Fibroblast of villous mesenchyme (primary cell): ENCODE measurements at regions not wholly inside any gene's neighbourhood (a gene's known extent, or its start where the extent isn't known, plus 50 kb on each side); places are given as distances from the start of the nearest gene placed in this dataset.
A peak's percentile ranks its signal among the peaks of the same experiment; 100 is the strongest.

Source experiments
- DNase-seq: peaks from one replicate; pipeline ENCODE4 v3.0.0-alpha.2; 2010; ENCODE audit warnings: low read depth
- H3K4me3 ChIP-seq: 2 replicates; pipeline ENCODE4 v1.5.1; 2011; ENCODE audit warnings: low read depth, mild to moderate bottlenecking, low read length
- TF ChIP-seq, protein P1 (sequence below): IDR thresholded peaks from 2 replicates; pipeline ENCODE4 v1.5.1; 2012; ENCODE audit warnings: low read depth, mild to moderate bottlenecking, low read length; ENCODE audit not compliant: insufficient read depth

DNA sequence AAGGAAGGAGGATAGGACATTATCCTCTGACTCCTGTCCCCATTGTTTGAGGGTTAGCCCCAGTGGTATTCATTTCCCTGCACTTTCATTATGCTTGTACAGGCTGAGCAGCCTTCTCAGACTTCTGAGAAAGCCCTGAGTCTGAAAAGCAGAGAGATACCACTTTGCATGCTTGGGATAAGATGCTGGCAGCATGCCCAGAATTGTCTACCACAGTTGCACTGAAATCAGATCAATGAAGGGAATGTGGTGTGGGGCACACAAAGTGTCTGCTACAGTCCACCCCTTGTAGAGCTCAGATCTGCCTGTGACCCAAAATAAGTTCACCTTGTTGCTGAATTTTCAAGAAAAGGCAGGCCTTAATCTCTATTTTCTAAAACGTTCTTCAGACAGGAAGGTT is 160.6 kb downstream of the CCT6B start:
- TF ChIP-seq, protein P1, sequence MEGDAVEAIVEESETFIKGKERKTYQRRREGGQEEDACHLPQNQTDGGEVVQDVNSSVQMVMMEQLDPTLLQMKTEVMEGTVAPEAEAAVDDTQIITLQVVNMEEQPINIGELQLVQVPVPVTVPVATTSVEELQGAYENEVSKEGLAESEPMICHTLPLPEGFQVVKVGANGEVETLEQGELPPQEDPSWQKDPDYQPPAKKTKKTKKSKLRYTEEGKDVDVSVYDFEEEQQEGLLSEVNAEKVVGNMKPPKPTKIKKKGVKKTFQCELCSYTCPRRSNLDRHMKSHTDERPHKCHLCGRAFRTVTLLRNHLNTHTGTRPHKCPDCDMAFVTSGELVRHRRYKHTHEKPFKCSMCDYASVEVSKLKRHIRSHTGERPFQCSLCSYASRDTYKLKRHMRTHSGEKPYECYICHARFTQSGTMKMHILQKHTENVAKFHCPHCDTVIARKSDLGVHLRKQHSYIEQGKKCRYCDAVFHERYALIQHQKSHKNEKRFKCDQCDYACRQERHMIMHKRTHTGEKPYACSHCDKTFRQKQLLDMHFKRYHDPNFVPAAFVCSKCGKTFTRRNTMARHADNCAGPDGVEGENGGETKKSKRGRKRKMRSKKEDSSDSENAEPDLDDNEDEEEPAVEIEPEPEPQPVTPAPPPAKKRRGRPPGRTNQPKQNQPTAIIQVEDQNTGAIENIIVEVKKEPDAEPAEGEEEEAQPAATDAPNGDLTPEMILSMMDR = no peak
- no peak overlapping the region for H3K4me3 ChIP-seq
- DNase-seq = no peak

DNA sequence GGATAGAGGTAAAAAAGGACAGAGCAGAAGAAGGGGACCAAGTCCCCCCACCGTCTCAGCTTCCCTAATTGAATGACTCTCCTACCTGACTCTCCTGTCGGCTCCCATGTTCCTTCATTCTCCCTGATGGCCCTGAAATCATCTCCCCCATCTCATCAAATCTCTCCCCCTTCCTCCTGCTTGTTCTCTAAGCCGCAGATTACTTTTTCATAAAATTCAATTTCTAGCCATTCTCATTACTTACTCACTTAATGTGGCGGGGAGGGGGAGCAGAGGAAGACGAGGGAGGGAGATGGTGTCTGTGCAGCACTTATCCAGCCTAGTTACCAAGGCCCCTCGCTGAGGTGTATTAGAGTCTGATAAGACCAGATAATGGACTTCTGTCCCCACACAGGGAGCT is 161.5 kb downstream of the CCT6B start:
- no peak overlapping the region for H3K4me3 ChIP-seq
- no peak for DNase-seq
- TF ChIP-seq, protein P1 = no peak

DNA sequence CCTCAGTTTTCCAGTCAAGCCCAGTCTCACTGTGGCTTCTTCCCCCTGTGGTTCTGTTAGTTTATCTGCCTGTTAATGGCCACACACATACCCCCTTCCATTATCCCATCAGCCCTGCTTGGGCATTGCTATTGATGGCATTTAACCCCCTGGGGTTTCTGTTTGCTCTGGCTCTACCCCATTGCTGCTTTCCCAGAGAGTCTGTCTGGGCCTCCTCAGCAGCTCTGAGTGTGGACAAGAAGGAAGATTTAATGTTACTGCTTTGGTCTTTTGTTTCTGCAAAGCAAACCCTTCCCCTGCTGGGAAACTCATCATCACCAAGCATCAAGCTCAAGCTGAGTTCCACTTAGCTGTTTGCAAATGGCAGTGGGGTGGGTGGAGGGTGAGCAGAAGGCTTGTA is 162.7 kb downstream of the CCT6B start:
- no peak overlapping the region for H3K4me3 ChIP-seq
- TF ChIP-seq, protein P1 = no peak
- DNase-seq = no peak

DNA sequence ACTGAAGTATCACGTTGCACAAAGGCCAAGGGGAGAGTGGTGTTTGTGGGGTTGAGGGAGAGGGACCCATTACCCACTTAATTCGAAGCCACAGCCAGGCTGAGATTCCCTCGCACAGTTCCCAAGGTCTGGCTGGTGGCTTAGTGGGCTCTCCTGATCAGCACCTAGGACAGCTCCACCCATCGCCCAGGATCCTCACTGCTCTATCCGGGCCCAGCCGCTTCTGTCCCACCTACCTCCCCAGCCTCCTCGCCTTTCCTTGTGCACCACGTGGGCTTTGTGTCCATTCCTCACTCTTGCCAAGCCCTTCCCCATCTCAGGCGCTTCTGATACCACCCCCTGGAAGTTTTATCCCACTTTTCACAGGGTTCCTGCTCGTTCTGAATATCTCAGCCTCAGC is 163.5 kb downstream of the CCT6B start:
- TF ChIP-seq, protein P1 = no peak
- H3K4me3 ChIP-seq = no peak overlapping the region
- DNase-seq = peak; percentile 14

DNA sequence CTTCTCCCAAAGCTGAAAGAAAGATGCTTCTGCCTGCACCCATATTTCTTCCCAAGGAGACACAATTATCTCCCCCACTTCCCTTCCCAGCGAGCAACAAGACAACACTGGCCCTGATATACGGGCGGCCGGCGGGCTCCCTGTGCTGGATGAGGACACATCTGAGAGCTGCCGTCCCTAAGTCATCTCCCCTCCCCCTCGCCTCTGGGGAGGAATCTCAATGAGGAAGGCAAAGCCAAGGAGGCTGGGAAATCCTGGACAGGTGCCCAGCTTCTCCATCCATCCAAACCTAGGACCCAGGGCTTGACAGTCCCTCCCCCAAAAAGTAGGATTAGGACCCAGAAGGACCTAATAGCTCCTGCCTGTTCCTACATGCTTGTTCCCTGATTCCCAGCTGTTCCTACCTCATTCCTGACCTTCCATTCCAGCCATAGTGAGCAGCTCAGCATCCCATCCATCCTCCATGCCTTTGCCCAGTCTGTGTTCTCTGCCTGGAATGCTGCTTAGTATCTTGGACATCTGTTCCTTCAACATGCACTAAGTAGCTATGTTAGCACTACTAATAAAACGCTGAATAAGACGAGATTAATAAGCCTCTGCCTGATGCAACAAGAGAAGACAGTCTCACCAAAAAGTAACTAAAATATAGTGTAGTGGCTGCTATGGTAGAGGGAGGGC is 167.9 kb downstream of the CCT6B start:
- no peak for DNase-seq
- no peak overlapping the region for H3K4me3 ChIP-seq
- TF ChIP-seq, protein P1 = no peak

DNA sequence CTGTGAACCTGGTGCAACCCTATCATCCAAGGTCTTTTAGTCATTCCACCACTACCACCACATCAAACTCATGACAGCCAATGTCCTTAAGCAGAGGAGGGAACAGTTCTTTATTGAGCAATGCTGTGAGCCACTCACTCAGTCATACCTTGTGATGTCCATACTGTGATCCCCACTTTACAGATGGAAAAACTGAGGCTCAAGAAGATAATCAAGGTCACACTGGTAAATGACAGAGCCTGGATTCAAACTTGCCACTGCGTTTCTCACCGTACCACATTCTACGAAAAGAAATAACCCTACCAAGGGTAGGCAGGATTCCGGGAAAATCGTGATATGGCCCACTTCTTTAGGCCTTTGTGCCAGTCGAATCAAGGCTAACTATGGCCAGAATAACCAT is 172.6 kb downstream of the CCT6B start:
- no peak overlapping the region for H3K4me3 ChIP-seq
- TF ChIP-seq, protein P1 = no peak
- no peak for DNase-seq

DNA sequence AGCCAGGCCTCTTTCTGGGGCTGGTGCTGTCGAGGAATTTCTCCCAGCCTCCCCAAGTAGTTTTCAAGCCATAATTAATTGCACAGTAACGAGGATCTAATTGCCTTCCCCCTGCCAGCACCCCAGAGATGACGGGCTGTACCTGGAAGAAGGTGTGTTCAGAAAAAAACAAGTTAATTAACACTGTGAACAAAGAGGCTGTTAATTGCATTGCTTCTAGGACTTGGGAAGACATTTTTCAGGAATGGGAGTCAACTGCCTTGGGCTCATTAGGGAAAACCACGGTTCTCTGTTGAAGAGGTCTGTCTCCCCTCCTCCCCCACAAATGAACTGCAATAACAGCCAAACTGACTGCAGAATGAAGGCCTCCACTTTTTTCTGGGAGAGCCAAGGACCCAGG is 176.7 kb downstream of the CCT6B start:
- TF ChIP-seq, protein P1 = no peak
- H3K4me3 ChIP-seq = no peak overlapping the region
- DNase-seq = no peak
